ENCODE measurements at regions not wholly inside any gene's neighbourhood (a gene's known extent, or its start where the extent isn't known, plus 50 kb on each side); places are given as distances from the start of the nearest gene placed in this dataset.

DNA sequence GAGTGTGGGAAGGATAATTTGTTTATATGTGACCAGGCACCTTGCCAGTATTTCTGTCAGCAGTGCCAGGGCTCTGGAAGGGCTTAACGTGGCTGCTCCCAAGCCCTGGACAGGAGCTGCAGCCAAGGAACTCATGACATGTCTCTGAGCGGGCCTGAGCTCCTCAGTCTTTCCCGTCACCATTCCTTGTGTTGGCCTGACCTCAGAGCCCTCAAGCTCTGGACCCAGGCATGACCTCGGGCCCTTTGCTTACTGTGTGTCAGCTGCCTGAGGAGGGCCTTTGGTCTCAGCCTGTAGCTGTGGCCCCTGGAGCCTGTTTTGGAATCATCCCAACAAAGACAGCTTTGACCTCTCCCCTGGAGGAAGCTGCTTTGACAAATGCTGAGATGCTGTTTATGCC lies 264.1 kb upstream of the PLET1 start:
- Histone ChIP-seq H3K4me1 (no peaks in the 10 kb centered on the region), H3K27me3 (no peaks in the 10 kb centered on the region), H3K4me3 (no peak overlapping the region), H3K27ac (no peak overlapping the region), H3K36me3 (ENCODE audit: low read depth, missing control alignments) (no peaks in the 10 kb centered on the region), H3K9me3 (no peaks in the 10 kb centered on the region)
- no peak for TF ChIP-seq POLR2A (IDR thresholded peaks at IDR 0.05)
- TF ChIP-seq, protein P1, sequence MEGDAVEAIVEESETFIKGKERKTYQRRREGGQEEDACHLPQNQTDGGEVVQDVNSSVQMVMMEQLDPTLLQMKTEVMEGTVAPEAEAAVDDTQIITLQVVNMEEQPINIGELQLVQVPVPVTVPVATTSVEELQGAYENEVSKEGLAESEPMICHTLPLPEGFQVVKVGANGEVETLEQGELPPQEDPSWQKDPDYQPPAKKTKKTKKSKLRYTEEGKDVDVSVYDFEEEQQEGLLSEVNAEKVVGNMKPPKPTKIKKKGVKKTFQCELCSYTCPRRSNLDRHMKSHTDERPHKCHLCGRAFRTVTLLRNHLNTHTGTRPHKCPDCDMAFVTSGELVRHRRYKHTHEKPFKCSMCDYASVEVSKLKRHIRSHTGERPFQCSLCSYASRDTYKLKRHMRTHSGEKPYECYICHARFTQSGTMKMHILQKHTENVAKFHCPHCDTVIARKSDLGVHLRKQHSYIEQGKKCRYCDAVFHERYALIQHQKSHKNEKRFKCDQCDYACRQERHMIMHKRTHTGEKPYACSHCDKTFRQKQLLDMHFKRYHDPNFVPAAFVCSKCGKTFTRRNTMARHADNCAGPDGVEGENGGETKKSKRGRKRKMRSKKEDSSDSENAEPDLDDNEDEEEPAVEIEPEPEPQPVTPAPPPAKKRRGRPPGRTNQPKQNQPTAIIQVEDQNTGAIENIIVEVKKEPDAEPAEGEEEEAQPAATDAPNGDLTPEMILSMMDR (IDR thresholded peaks at IDR 0.05): no peak
- intact Hi-C loops (cut with DNase I; ENCODE audit: low total_unique reads): no loop called here
- no peak for DNase-seq
- WGBS, 2 donors: 66 to 69% methylated on average over 4 of the region's 4 CpGs

DNA sequence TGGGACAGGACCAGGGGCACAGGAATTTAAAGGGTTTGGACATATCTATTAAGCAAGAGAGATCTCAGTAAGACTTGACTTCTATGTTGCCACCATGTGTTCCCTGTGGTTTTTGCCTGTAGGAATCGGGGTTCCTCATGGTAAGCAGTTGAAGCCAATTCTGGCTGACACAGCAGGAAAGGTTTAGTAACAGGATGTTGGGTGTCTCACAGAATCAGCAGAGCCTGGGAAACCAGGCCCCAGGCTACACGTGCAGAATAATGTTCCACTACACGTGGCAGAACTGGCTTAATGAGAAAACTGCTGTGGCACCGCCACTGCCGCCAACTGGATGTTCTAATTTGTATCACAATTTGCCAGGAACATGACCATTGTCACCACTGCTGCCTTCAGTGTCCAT lies 264.6 kb upstream of the PLET1 start:
- no peak for DNase-seq
- intact Hi-C loops (cut with DNase I; ENCODE audit: low total_unique reads): no loop called here
- no peak overlapping the region for H3K27ac ChIP-seq
- H3K27me3 ChIP-seq: no peaks in the 10 kb centered on the region
- no peaks in the 10 kb centered on the region for H3K9me3 ChIP-seq
- TF ChIP-seq POLR2A (IDR thresholded peaks at IDR 0.05): no peak
- TF ChIP-seq, protein P1 (IDR thresholded peaks at IDR 0.05): no peak
- WGBS, 2 donors: 72 to 77% methylated on average over 4 to 5 of the region's 5 CpGs
- no peaks in the 10 kb centered on the region for H3K4me1 ChIP-seq
- no peaks in the 10 kb centered on the region for H3K36me3 ChIP-seq (ENCODE audit: low read depth, missing control alignments)
- H3K4me3 ChIP-seq: no peak overlapping the region

DNA sequence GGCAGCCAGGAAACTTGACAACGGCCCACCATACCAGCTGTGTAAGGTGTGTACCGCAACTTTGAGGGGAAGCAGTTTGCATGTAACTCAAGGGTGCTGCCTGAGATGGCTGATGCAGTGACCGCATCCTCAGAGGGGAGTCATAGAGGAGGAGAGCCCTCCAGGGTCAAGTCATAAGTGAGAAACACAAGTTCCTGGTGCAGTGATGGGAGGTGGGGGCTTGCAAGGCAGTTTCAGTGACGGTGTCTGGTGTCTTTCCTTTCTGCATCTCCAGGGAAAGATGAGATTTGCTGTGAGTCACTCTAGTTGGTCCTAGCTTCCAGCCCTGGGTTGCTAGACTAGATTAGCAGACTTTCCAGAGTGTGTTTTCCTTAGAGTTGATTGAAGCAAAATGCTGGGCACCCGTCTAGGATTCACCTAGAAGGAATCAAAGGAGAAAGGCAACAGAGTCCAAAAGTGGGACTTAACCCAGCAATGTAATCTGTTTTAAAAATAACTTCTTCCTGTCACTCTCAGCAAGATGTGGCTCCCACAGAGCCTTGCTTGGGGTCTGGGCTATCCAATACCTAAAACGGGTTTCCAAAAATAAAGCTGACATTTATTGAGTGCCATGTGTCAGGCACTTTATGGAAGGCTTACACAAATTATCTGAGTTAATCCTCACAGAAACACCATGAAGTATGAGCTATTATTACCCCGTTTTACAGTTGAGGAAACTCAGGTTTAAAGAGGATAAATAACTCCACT lies 265.4 kb upstream of the PLET1 start:
- TF ChIP-seq POLR2A (IDR thresholded peaks at IDR 0.05): no peak
- TF ChIP-seq, protein P1 (IDR thresholded peaks at IDR 0.05): no peak
- WGBS, 2 donors: 69 to 75% methylated on average over 7 of the region's 7 CpGs
- Histone ChIP-seq H3K27ac (no peak overlapping the region), H3K9me3 (no peaks in the 10 kb centered on the region), H3K27me3 (no peaks in the 10 kb centered on the region), H3K4me3 (no peak overlapping the region), H3K36me3 (ENCODE audit: low read depth, missing control alignments) (no peaks in the 10 kb centered on the region), H3K4me1 (no peaks in the 10 kb centered on the region)
- DNase-seq: no peak
- intact Hi-C loops (cut with DNase I; ENCODE audit: low total_unique reads): no loop called here

DNA sequence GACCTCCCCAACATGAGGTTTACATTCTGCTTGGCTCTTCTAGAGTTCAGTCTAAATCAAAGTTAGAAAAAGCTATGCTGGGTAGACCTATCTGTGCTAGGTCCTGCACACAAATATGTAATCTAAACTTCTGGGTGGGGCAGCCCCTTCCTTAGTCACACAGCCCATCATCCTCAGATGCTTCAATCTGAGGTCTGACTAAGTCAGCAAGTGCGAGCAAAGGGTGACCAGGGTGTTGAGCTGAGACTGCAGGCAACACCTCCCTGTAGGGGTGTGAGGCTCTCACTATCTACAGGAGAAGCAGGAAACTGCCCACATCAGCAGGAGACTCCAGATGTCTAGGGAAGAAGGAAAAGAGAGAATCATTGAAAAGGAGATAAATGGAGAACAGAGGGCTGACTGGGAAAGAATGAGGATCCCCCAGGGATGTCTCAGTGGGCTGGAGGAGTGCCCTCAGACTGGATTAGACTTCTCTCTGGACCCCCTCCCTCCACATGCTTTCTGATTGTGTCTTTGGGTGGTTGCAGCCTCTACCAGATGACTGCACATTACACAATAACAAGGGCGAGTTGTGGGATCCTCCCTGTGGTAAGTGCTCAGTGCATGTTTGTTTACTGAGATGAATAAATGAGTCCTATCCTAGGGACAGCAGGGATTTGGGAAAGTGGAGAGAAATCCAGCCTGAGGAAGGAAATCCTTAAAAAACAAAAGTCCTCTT lies 266.2 kb upstream of the PLET1 start:
- WGBS, 2 donors: 87 to 89% methylated on average over 2 of the region's 2 CpGs
- Histone ChIP-seq H3K27ac (no peak overlapping the region), H3K36me3 (ENCODE audit: low read depth, missing control alignments) (no peaks in the 10 kb centered on the region), H3K4me3 (no peak overlapping the region), H3K27me3 (no peaks in the 10 kb centered on the region), H3K9me3 (no peaks in the 10 kb centered on the region), H3K4me1 (no peaks in the 10 kb centered on the region)
- intact Hi-C loops (cut with DNase I; ENCODE audit: low total_unique reads): no loop called here
- no peak for DNase-seq
- TF ChIP-seq POLR2A (IDR thresholded peaks at IDR 0.05): no peak
- TF ChIP-seq, protein P1 (IDR thresholded peaks at IDR 0.05): no peak

Measured in testis (tissue), 2 donors.